PC-9 (cell line): ENCODE measurements at regions not wholly inside any gene's neighbourhood (a gene's known extent, or its start where the extent isn't known, plus 50 kb on each side); places are given as distances from the start of the nearest gene placed in this dataset.

Source experiments
- EZH2 ChIP-seq: fragments of 200-600 bp; sonication (generic); IDR thresholded peaks from 2 replicates; pipeline ENCODE4 v1.8.0; 2017; ENCODE audit warnings: antibody characterized with exemption, low read depth
- TF ChIP-seq, protein P1 (sequence below): fragments of 200-600 bp; sonication (generic); conservative IDR thresholded peaks from 2 replicates; pipeline ENCODE4 v1.6.1; 2017; ENCODE audit warnings: mixed run types, antibody characterized with exemption, mild to moderate bottlenecking, moderate library complexity

DNA sequence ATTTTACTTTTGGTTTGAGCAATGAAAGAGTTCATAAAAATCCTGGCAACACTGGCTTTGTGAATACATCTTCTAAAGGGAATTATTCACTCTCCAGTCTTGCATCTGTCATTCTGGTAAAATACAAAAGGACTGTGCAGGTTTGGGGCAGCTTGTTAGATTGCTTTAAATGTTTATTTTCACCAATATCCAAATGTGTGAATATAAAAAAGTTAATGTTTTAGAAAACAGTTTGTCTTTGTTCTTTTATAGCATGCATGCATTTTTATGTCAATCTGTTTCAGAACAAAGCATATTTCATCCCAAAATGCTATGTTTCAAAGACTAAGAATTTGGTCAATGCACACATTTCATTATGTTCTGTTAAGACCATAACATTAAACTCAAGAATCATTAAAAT lies 1145.4 kb downstream of the OLFM4 start:
- no peak for TF ChIP-seq EZH2
- TF ChIP-seq, protein P1, sequence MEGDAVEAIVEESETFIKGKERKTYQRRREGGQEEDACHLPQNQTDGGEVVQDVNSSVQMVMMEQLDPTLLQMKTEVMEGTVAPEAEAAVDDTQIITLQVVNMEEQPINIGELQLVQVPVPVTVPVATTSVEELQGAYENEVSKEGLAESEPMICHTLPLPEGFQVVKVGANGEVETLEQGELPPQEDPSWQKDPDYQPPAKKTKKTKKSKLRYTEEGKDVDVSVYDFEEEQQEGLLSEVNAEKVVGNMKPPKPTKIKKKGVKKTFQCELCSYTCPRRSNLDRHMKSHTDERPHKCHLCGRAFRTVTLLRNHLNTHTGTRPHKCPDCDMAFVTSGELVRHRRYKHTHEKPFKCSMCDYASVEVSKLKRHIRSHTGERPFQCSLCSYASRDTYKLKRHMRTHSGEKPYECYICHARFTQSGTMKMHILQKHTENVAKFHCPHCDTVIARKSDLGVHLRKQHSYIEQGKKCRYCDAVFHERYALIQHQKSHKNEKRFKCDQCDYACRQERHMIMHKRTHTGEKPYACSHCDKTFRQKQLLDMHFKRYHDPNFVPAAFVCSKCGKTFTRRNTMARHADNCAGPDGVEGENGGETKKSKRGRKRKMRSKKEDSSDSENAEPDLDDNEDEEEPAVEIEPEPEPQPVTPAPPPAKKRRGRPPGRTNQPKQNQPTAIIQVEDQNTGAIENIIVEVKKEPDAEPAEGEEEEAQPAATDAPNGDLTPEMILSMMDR, result no peak
